SU-DHL-6 (cell line): ENCODE measurements at regions not wholly inside any gene's neighbourhood (a gene's known extent, or its start where the extent isn't known, plus 50 kb on each side); places are given as distances from the start of the nearest gene placed in this dataset.

ENCODE experiments used
- H2AFZ ChIP-seq: fragments of 200-600 bp; sonication (generic); 2 replicates; pipeline ENCODE4 v1.6.1; 2014; ENCODE audit warnings: low read depth, mild to moderate bottlenecking, moderate library complexity, mixed read lengths, antibody characterized with exemption, low read length; ENCODE audit not compliant: severe bottlenecking
- H3F3A ChIP-seq: fragments of 200-600 bp; shearing (Covaris generic); 2 replicates; pipeline ENCODE4 v1.6.0; 2016; ENCODE audit warnings: antibody characterized with exemption, mild to moderate bottlenecking; ENCODE audit not compliant: insufficient read depth
- H3K27ac ChIP-seq: fragments of 200-600 bp; sonication (generic); 2 replicates; pipeline ENCODE4 v1.5.1; 2016; ENCODE audit warnings: low read depth, mild to moderate bottlenecking, low read length, moderate library complexity, mixed read lengths
- H3K27me3 ChIP-seq: fragments of 200-600 bp; sonication (generic), shearing (Covaris generic); 2 replicates; pipeline ENCODE4 v1.6.0; 2014; ENCODE audit warnings: mild to moderate bottlenecking, low read length
- H3K36me3 ChIP-seq: fragments of 200-600 bp; sonication (generic); 2 replicates; pipeline ENCODE4 v1.6.1; 2014; ENCODE audit warnings: mild to moderate bottlenecking, low read length, mixed read lengths
- H3K4me2 ChIP-seq: fragments of 300-600, 200-600 bp; shearing (Covaris generic), sonication (generic); 2 replicates; pipeline ENCODE4 v1.6.0; 2014; ENCODE audit warnings: low read length, low read depth, mild to moderate bottlenecking; ENCODE audit not compliant: poor library complexity, severe bottlenecking
- H3K4me3 ChIP-seq: fragments of 200-600 bp; sonication (generic); 2 replicates; pipeline ENCODE4 v1.5.1; 2014; ENCODE audit warnings: antibody characterized with exemption, low read length, mild to moderate bottlenecking, mixed read lengths; ENCODE audit not compliant: insufficient read depth, poor library complexity, severe bottlenecking
- H3K79me2 ChIP-seq: fragments of 200-600 bp; sonication (generic); 2 replicates; pipeline ENCODE4 v1.6.1; 2014; ENCODE audit warnings: mild to moderate bottlenecking, low read length, moderate library complexity; ENCODE audit not compliant: insufficient read depth
- H3K9ac ChIP-seq: fragments of 200-600 bp; sonication (generic); 2 replicates; pipeline ENCODE4 v1.7.0; 2014; ENCODE audit warnings: mild to moderate bottlenecking, low read length
- H3K9me2 ChIP-seq: fragments of 200-600 bp; sonication (generic); replicated peaks from 2 replicates; pipeline ENCODE4 v1.6.1; 2014; ENCODE audit warnings: low read length; ENCODE audit not compliant: insufficient read depth
- H3K9me3 ChIP-seq: fragments of 200-600 bp; sonication (generic); 2 replicates; pipeline ENCODE4 v1.6.1; 2014; ENCODE audit warnings: low read length, mixed read lengths; ENCODE audit not compliant: insufficient read depth
- H4K20me1 ChIP-seq: fragments of 200-600 bp; sonication (generic); 2 replicates; pipeline ENCODE4 v1.6.1; 2014; ENCODE audit warnings: low read depth, mild to moderate bottlenecking, antibody characterized with exemption, low read length, moderate library complexity, mixed read lengths
- EZH2phosphoT487 ChIP-seq: fragments of 200-600 bp; sonication (generic), shearing (Covaris generic); conservative IDR thresholded peaks from 2 replicates; pipeline ENCODE4 v1.6.1; 2018; ENCODE audit warnings: mild to moderate bottlenecking, antibody characterized with exemption, low read length, moderate library complexity, mixed read lengths
- TF ChIP-seq, protein P1 (sequence below): fragments of 200-600 bp; sonication (generic); IDR thresholded peaks from one replicate; pipeline ENCODE4 v1.5.1; 2017; ENCODE audit warnings: antibody characterized with exemption, mild to moderate bottlenecking, low read length, moderate library complexity; ENCODE audit not compliant: insufficient read depth, poor library complexity, severe bottlenecking

DNA sequence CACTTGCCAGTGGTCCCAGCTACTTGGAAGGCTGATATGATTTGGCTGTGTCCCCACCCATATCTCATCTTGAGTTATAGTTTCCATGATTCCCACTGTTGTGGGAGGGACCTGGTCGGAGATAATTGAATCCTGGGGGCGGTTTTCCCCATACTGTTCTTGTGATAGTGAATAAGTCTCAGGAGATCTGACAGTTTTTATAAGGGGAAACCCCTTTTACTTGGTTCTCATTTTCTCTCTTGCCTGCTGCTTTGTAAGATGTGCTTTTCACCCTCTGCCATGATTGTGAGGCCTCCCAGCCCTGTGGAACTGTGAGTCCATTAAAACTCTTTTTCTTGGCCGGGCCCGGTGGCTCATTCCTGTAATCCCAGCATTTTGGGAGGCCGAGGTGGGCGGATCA is 265.4 kb upstream of the SPOPL start:
- no peak overlapping the region for H2AFZ ChIP-seq
- no peaks in the 10 kb centered on the region for H3K9me2 ChIP-seq
- no peaks in the 10 kb centered on the region for H3K79me2 ChIP-seq
- H3K36me3 ChIP-seq, result no peaks in the 10 kb centered on the region
- TF ChIP-seq, protein P1, sequence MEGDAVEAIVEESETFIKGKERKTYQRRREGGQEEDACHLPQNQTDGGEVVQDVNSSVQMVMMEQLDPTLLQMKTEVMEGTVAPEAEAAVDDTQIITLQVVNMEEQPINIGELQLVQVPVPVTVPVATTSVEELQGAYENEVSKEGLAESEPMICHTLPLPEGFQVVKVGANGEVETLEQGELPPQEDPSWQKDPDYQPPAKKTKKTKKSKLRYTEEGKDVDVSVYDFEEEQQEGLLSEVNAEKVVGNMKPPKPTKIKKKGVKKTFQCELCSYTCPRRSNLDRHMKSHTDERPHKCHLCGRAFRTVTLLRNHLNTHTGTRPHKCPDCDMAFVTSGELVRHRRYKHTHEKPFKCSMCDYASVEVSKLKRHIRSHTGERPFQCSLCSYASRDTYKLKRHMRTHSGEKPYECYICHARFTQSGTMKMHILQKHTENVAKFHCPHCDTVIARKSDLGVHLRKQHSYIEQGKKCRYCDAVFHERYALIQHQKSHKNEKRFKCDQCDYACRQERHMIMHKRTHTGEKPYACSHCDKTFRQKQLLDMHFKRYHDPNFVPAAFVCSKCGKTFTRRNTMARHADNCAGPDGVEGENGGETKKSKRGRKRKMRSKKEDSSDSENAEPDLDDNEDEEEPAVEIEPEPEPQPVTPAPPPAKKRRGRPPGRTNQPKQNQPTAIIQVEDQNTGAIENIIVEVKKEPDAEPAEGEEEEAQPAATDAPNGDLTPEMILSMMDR, result no peak
- no peak for TF ChIP-seq EZH2phosphoT487
- no peaks in the 10 kb centered on the region for H3F3A ChIP-seq
- no peaks in the 10 kb centered on the region for H3K9me3 ChIP-seq
- H4K20me1 ChIP-seq, result no peaks in the 10 kb centered on the region
- H3K4me2 ChIP-seq, result no peak overlapping the region
- no peak overlapping the region for H3K27ac ChIP-seq
- H3K9ac ChIP-seq, result no peak overlapping the region
- no peak overlapping the region for H3K4me3 ChIP-seq
- H3K27me3 ChIP-seq, result no peaks in the 10 kb centered on the region

DNA sequence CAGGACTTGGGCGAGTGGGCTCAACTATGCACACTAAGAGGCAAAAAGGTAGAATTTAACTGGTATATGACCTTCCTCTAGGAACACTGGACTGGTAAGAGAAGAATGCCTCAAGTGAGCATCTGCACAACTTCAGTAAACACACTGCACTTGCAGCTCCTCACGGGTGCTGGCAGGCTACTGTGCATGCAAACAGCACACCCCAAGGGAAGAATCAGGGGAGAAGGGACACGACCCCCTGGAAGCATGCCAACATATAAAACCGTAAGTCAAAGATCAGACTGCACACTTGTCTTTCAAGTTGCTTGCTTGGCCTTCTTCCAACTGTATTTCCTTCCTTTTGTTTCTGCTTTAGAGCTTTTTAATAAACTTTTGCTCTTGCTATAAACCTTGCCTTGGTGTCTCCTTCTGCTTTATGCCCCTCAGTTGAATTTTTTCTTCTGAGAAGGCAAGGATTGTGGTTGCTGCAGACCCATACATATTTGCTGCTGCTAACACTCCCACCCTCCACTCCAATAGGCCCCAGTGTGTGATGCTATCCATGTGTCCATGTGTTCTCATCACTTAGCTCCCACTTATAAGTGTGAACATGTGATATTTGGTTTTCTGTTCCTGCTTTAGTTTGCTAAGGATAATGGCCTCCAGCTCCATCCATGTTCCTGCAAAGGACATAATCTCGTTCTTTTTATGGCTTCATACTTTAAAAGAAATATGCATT is 263.7 kb upstream of the SPOPL start:
- Histone ChIP-seq H3F3A (no peaks in the 10 kb centered on the region), H3K4me2 (no peak overlapping the region), H3K27ac (no peak overlapping the region), H3K4me3 (no peak overlapping the region), H2AFZ (no peak overlapping the region), H3K27me3 (no peaks in the 10 kb centered on the region), H4K20me1 (no peaks in the 10 kb centered on the region), H3K9me2 (no peaks in the 10 kb centered on the region), H3K36me3 (no peaks in the 10 kb centered on the region), H3K9me3 (no peaks in the 10 kb centered on the region), H3K79me2 (no peaks in the 10 kb centered on the region), H3K9ac (no peak overlapping the region)
- TF ChIP-seq EZH2phosphoT487, result no peak
- TF ChIP-seq, protein P1, result no peak

DNA sequence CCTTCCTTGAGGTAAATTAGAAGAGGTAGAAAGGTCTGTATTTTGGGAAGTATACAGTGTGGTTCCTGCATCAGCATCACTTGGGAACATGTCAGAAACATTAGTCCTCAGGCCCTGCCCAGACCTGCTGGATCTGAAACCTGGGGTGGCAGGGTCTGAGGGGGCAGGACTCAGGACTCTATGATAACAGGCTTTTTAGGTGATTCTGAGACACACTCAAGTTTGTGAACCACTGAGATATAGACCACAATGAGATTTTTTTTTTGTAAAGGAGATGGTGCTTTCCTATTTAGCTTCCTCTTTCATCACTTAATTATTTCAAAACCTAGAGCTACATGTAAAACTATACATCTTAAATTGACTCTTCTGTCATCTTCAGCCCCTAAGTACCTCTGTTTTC is 262.7 kb upstream of the SPOPL start:
- H3K9me3 ChIP-seq, result no peaks in the 10 kb centered on the region
- H3K79me2 ChIP-seq, result no peaks in the 10 kb centered on the region
- no peaks in the 10 kb centered on the region for H3K9me2 ChIP-seq
- TF ChIP-seq, protein P1, result no peak
- TF ChIP-seq EZH2phosphoT487, result no peak
- H3K4me2 ChIP-seq, result no peak overlapping the region
- H4K20me1 ChIP-seq, result no peaks in the 10 kb centered on the region
- H3F3A ChIP-seq, result no peaks in the 10 kb centered on the region
- H3K27me3 ChIP-seq, result no peaks in the 10 kb centered on the region
- no peaks in the 10 kb centered on the region for H3K36me3 ChIP-seq
- H2AFZ ChIP-seq, result no peak overlapping the region
- no peak overlapping the region for H3K9ac ChIP-seq
- H3K4me3 ChIP-seq, result no peak overlapping the region
- H3K27ac ChIP-seq, result no peak overlapping the region
